CD8-positive, alpha-beta memory T cell (primary cell): ENCODE measurements at regions not wholly inside any gene's neighbourhood (a gene's known extent, or its start where the extent isn't known, plus 50 kb on each side); places are given as distances from the start of the nearest gene placed in this dataset.

ENCODE experiments used
- CTCF ChIA-PET: fragments of 350-600 bp; sonication (Branson Sonifier 250); formaldehyde crosslinking; loops from one replicate; lab custom pipeline; 2021; ENCODE audit warnings: antibody characterized with exemption; lab: Charles Lee
- POLR2A ChIA-PET: fragments of 350-600 bp; sonication (Branson Sonifier 250); formaldehyde crosslinking; loops from one replicate; lab custom pipeline; 2021; ENCODE audit warnings: antibody characterized with exemption; lab: Charles Lee
- DNase-seq, 5 donors: peaks; one replicate each; pipeline versions ENCODE4 v3.0.0 to v3.0.0-alpha.2; 2020 to 2022; ENCODE audit warnings: mixed read lengths in 1 of 5
- H3K27ac ChIP-seq: one replicate; pipeline ENCODE4 v1.7.0; 2013; ENCODE audit warnings: low read depth, mild to moderate bottlenecking, low read length, moderate library complexity
- H3K27me3 ChIP-seq: 2 replicates; pipeline ENCODE4 v1.7.0; 2013; ENCODE audit warnings: low read length, mild to moderate bottlenecking; ENCODE audit not compliant: insufficient read depth, poor library complexity, severe bottlenecking
- H3K36me3 ChIP-seq: 2 replicates; pipeline ENCODE4 v1.7.0; 2013; ENCODE audit warnings: mild to moderate bottlenecking, low read length, moderate library complexity; ENCODE audit not compliant: insufficient read depth
- H3K4me1 ChIP-seq: 2 replicates; pipeline ENCODE4 v1.7.0; 2013; ENCODE audit warnings: mild to moderate bottlenecking, low read length, moderate library complexity; ENCODE audit not compliant: insufficient read depth
- H3K4me3 ChIP-seq: 2 replicates; pipeline ENCODE4 v1.7.0; 2013; ENCODE audit warnings: mild to moderate bottlenecking, low read length
- H3K9me3 ChIP-seq: 2 replicates; pipeline ENCODE4 v1.7.0; 2013; ENCODE audit warnings: mild to moderate bottlenecking, low read length
- H3K27ac Mint-ChIP-seq, 8 donors: one replicate each; pipeline ENCODE4 v1.8.0; 2020 to 2021; ENCODE audit warnings: mixed read lengths in 8 of 8, mild to moderate bottlenecking in 6 of 8, inconsistent platforms in 3 of 8, moderate library complexity in 3 of 8
- H3K27me3 Mint-ChIP-seq, 2 donors: one replicate each; pipeline ENCODE4 v1.8.0; 2020 to 2021; ENCODE audit warnings: mixed read lengths in 2 of 2, mild to moderate bottlenecking in 1 of 2, moderate library complexity in 1 of 2
- H3K36me3 Mint-ChIP-seq, 3 donors: one replicate each; pipeline ENCODE4 v1.8.0; 2020 to 2021; ENCODE audit warnings: mixed read lengths in 3 of 3, inconsistent platforms in 1 of 3, mild to moderate bottlenecking in 1 of 3
- H3K4me1 Mint-ChIP-seq, 3 donors: one replicate each; pipeline ENCODE4 v1.8.0; 2020 to 2021; ENCODE audit warnings: mixed read lengths in 3 of 3, inconsistent platforms in 1 of 3, mild to moderate bottlenecking in 1 of 3
- H3K4me3 Mint-ChIP-seq, 7 donors: one replicate each; pipeline ENCODE4 v1.8.0; 2020 to 2021; ENCODE audit warnings: mixed read lengths in 7 of 7, mild to moderate bottlenecking in 6 of 7, moderate library complexity in 4 of 7, inconsistent platforms in 2 of 7
- H3K9me3 Mint-ChIP-seq, 5 donors: one replicate each; pipeline ENCODE4 v1.8.0; 2020 to 2022; ENCODE audit warnings: mixed read lengths in 5 of 5, mild to moderate bottlenecking in 3 of 5, moderate library complexity in 2 of 5, inconsistent platforms in 1 of 5

DNA sequence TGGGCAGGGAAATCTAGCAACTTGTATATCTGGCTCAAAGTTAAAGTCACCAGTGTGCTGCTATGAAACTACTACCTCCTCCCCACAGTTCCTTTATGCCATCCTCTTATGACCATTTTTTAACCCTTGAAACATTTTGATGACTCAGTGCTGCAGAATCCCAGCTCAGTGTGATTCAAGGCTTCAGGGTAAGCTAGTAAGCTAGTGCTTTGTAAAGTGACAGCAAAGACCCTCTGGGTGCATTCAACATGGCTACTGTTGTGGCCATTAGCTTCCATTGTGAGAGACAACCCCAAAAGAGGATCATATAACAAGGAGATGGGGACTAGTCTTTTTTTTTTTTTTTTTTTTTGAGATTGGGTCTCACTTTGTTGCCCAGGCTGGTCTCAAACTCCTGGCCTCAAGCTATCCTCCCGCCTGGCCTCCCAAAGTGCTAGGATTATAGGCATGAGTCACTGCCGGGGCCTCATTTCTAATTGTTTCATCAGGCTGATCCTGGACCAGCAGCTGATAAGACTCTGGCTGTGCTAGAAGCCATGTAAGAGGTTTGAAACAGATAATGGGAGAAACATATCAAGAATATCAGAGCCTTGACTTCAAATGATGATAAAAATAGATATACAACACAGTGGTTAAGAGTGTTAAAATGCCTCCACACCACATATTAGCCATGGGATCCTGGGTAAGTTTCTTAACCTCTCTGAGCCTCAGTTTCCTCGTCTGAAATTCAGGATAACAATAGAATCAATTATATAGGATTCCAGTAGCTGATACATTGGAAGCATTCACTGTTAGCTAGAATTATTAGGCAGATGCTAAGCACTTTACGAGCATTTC is 65.7 kb upstream of the RTN4 start:
- CTCF ChIA-PET, result interaction anchor here (1.1 kb wide), 1 partner anchor 62 kb away, joined by 3 read pairs; no protein-coding TSS in a partner anchor
- POLR2A ChIA-PET, result interaction anchor here (0.7 kb wide), 1 partner anchor 52 kb away, joined by 7 read pairs; no protein-coding TSS in a partner anchor
- Histone ChIP-seq H3K4me1 (peaks cover 4% of the 10 kb centered on the region), H3K9me3 (no peaks in the 10 kb centered on the region), H3K27ac (peak overlapping the region; percentile 58), H3K4me3 (no peak overlapping the region), H3K36me3 (no peaks in the 10 kb centered on the region), H3K27me3 (no peaks in the 10 kb centered on the region)
- Mint-ChIP-seq H3K36me3 (peaks cover 0 to 1% (median 0%) of the 10 kb centered on the region in 3 donors), H3K9me3 (no peaks in the 10 kb centered on the region), H3K27ac (no peak overlapping the region), H3K4me1 (no peaks in the 10 kb centered on the region), H3K4me3 (no peak overlapping the region), H3K27me3 (peaks cover 3 to 11% of the 10 kb centered on the region in 2 donors)
- no peak for DNase-seq

DNA sequence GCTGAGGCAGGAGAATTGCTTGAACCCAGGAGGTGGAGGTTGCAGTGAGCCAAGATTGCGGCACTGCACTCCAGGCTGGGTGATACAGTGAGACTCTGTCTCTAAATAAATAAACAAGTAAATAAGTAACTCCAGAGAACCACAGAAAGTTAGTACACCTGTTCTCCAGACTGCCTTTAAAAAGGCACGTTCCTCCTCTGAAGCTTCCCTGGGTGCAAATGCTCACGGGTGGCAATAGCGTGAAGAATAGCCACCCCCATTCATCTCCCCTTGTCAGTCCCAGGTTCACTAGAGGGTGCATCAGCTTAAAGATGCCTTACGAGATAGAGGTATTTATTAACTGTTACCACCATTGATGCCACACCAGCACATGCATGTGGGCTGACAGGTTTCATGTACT is 64.3 kb upstream of the RTN4 start:
- H3K27me3 Mint-ChIP-seq, result peaks cover 3 to 11% of the 10 kb centered on the region in 2 donors
- POLR2A ChIA-PET, result no interaction called here
- no peak overlapping the region for H3K4me3 Mint-ChIP-seq
- H3K9me3 Mint-ChIP-seq, result no peaks in the 10 kb centered on the region
- H3K27ac ChIP-seq, result no peak overlapping the region
- H3K9me3 ChIP-seq, result no peaks in the 10 kb centered on the region
- H3K4me1 ChIP-seq, result peaks cover 4% of the 10 kb centered on the region
- DNase-seq, result no peak
- H3K4me3 ChIP-seq, result no peak overlapping the region
- no peak overlapping the region for H3K27ac Mint-ChIP-seq
- CTCF ChIA-PET, result no interaction called here
- no peaks in the 10 kb centered on the region for H3K27me3 ChIP-seq
- H3K36me3 ChIP-seq, result no peaks in the 10 kb centered on the region
- H3K4me1 Mint-ChIP-seq, result no peaks in the 10 kb centered on the region
- H3K36me3 Mint-ChIP-seq, result peaks cover 0 to 1% (median 0%) of the 10 kb centered on the region in 3 donors

DNA sequence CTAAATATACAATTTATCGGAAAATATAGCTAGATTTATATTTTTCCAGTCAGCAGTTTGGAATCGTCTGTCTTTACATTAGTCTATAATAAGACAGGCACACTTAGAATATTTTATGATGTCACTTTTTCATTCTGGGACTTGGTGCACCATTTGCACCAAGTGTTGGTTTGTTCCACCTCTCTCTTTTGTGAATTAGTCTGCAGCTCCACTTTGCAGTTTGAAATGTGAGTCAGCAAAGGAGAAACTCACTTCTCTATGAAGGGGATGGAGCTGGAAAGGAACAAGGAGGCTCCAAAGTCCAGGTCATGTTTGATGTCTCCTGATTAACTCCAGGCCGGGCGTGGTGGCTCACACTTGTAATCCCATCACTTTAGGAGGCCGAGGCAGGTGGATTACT is 63.8 kb upstream of the RTN4 start:
- H3K36me3 Mint-ChIP-seq, result peaks cover 0 to 1% (median 0%) of the 10 kb centered on the region in 3 donors

DNA sequence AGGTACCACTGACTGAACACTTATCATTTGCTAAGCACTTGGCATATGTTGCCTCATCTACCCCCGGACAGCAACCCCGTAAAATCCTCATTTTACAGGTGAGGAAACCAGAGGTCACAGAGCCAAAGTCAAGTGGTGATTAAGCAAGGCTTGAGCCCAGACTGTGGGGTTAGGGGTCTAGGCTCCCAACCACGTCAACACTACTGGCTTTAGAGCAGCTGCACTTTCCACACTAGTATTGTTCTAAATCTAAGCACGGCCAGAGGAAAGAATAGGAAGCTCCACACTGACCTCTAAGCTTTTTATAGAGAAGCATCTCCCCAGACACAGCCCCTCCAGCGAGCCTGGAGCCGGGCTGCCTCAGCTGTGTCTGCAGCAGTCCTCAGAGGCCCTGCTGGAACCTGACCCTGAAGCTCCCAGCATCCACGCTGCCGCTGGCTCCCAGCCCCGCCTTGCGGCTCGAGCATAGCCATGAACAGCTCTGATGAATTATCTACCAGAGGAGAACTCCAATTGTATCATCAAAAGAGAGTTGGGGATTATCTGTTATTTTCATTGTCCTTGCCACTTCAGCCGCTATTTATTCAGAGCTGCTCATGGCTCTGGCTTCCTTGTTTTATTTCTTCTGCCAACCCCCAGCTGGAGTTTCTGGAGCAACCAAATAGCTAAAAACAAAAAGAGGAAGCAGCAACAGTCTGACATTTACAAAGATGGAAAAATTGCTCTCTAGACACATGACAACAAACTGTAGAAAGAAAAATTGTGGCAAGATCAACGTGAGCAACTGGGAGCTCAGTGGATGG is 62.2 kb upstream of the RTN4 start:
- Mint-ChIP-seq H3K27me3 (peaks cover 2% of the 10 kb centered on the region in 2 donors), H3K4me1 (no peaks in the 10 kb centered on the region), H3K27ac (peak overlapping the region in 3 of 8 donors; percentile 6 to 38 (median 26)), H3K9me3 (no peaks in the 10 kb centered on the region), H3K4me3 (no peak overlapping the region), H3K36me3 (peaks cover 0 to 1% (median 0%) of the 10 kb centered on the region in 3 donors)
- Histone ChIP-seq H3K36me3 (no peaks in the 10 kb centered on the region), H3K27me3 (no peaks in the 10 kb centered on the region), H3K27ac (peak overlapping the region; percentile 68), H3K9me3 (no peaks in the 10 kb centered on the region), H3K4me3 (no peak overlapping the region), H3K4me1 (peaks cover 4% of the 10 kb centered on the region)
- CTCF ChIA-PET, result interaction anchor here (0.5 to 1.0 kb wide), 2 partner anchors 9 to 50 kb away, joined by 3 to 4 read pairs; no protein-coding TSS in a partner anchor
- DNase-seq, result no peak
- POLR2A ChIA-PET, result interaction anchor here (0.5 kb wide), 1 partner anchor 10 kb away, joined by 3 read pairs; no protein-coding TSS in a partner anchor

More for the DNA sequence above, 63.8 kb upstream of the RTN4 start:
- Mint-ChIP-seq H3K4me1 (no peaks in the 10 kb centered on the region), H3K27ac (no peak overlapping the region), H3K4me3 (no peak overlapping the region), H3K9me3 (no peaks in the 10 kb centered on the region), H3K27me3 (peaks cover 3 to 7% of the 10 kb centered on the region in 2 donors)
- no peaks in the 10 kb centered on the region for H3K36me3 ChIP-seq
- H3K27me3 ChIP-seq, result no peaks in the 10 kb centered on the region
- no peaks in the 10 kb centered on the region for H3K9me3 ChIP-seq
- no peak overlapping the region for H3K27ac ChIP-seq
- H3K4me1 ChIP-seq, result peaks cover 4% of the 10 kb centered on the region
- DNase-seq, result no peak
- CTCF ChIA-PET, result no interaction called here
- POLR2A ChIA-PET, result no interaction called here
- H3K4me3 ChIP-seq, result no peak overlapping the region

DNA sequence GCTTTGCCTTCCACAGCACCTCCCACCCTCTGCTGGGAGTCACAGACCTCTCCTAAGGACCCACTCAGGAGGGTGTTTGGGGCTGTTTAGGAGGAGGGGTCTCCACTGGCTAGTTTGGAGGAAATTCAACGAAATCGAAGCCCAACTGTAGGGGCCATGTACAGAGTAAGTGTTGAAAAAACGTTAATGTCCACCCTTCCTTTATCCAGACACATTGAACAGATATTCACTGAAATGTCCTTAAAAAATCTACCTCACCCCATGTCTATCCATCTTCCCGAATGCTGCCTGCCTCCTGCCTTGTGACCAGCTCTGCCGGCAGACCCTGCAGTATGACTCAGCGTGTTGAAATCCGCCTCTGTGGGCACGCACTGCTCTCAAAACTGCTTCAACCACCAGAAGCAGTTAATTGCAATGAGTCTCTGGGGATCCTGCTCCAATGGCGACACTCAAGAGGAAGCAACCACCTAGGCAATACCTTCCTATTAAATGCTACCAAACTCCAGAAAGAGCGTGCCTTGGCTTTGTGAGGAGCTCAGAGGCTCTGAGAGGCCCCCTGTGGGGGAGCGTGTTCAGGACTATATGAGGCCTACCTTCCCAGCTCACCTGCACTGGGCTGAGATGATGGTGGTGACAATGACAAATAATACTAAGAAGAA is 61.4 kb upstream of the RTN4 start:
- peak overlapping the region; percentile 68 for H3K27ac ChIP-seq
- Mint-ChIP-seq H3K9me3 (no peaks in the 10 kb centered on the region), H3K27ac (no peak overlapping the region), H3K4me3 (no peak overlapping the region), H3K27me3 (no peaks in the 10 kb centered on the region), H3K4me1 (no peaks in the 10 kb centered on the region), H3K36me3 (peaks cover 0 to 1% (median 0%) of the 10 kb centered on the region in 3 donors)
- POLR2A ChIA-PET, result no interaction called here
- H3K9me3 ChIP-seq, result no peaks in the 10 kb centered on the region
- DNase-seq, result no peak
- H3K27me3 ChIP-seq, result no peaks in the 10 kb centered on the region
- CTCF ChIA-PET, result interaction anchor here (0.5 kb wide), 1 partner anchor 49 kb away, joined by 3 read pairs; no protein-coding TSS in a partner anchor
- H3K4me1 ChIP-seq, result peaks cover 4% of the 10 kb centered on the region
- H3K36me3 ChIP-seq, result no peaks in the 10 kb centered on the region
- H3K4me3 ChIP-seq, result no peak overlapping the region

DNA sequence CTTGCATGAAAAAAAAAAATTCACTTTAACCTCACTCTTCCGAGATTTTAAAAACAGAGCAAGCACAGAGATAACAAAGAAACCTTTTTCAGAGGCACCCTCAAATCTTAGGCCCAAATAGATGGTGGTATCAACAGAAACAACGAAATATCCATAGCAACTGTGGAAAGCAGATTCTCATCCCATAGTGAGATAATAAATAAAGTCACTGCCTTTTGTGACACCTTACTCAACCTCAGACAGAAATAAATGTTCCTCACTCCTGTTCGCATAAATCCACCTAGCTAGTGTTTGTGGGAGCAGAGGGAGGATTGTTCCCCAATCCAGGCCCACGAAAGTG is 60.9 kb upstream of the RTN4 start:
- Mint-ChIP-seq H3K4me3 (no peak overlapping the region), H3K27ac (no peak overlapping the region), H3K9me3 (no peaks in the 10 kb centered on the region), H3K4me1 (no peaks in the 10 kb centered on the region), H3K36me3 (peaks cover 0 to 1% (median 0%) of the 10 kb centered on the region in 3 donors), H3K27me3 (no peaks in the 10 kb centered on the region)
- no peak overlapping the region for H3K4me3 ChIP-seq
- no peak for DNase-seq
- H3K9me3 ChIP-seq, result no peaks in the 10 kb centered on the region
- no peaks in the 10 kb centered on the region for H3K27me3 ChIP-seq
- POLR2A ChIA-PET, result no interaction called here
- peak overlapping the region; percentile 68 for H3K27ac ChIP-seq
- peaks cover 4% of the 10 kb centered on the region for H3K4me1 ChIP-seq
- no peaks in the 10 kb centered on the region for H3K36me3 ChIP-seq
- CTCF ChIA-PET, result no interaction called here

DNA sequence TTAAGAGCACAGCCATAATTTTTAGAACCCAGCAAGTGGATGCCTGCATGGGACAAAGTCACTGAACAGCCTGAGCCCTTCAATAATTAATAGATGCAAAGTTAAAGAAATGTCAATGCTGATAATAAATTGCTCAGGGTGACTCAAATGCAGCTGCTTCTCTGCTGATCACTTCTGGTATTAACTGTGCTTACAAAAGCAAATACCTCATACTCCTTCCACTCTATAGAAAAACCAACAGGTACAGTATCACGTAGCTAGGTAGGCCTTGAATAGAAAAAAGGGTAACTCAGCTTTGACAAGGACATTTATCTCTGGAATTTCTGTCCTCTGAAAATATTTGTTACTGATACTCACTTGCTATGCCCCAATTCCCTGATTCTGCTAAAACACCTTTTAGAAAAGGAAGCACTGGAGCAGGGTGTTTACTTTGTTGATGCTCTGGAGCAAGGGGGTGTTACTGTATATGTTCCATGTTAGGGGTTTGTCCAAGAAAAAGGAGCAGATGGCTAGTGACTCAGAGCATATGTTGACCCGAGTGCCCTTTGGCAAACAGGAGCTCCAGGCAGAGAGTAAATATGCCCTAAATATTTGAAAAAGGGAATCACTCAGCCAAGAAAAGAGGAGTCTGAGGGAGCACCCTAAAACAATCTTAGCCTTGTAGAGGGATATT is 59.1 kb upstream of the RTN4 start:
- no peak for DNase-seq
- no peaks in the 10 kb centered on the region for H3K36me3 ChIP-seq
- POLR2A ChIA-PET, result no interaction called here
- Mint-ChIP-seq H3K27me3 (no peaks in the 10 kb centered on the region), H3K27ac (no peak overlapping the region), H3K36me3 (peaks cover 0 to 1% (median 0%) of the 10 kb centered on the region in 3 donors), H3K4me3 (no peak overlapping the region), H3K9me3 (no peaks in the 10 kb centered on the region), H3K4me1 (no peaks in the 10 kb centered on the region)
- H3K9me3 ChIP-seq, result no peaks in the 10 kb centered on the region
- H3K27me3 ChIP-seq, result no peaks in the 10 kb centered on the region
- peak overlapping the region; percentile 39 for H3K27ac ChIP-seq
- H3K4me3 ChIP-seq, result no peak overlapping the region
- CTCF ChIA-PET, result interaction anchor here (1.1 kb wide), 1 partner anchor 11 kb away, joined by 3 read pairs; no protein-coding TSS in a partner anchor
- H3K4me1 ChIP-seq, result no peaks in the 10 kb centered on the region
